Globus pallidus (tissue), 1 donor: ENCODE measurements at regions not wholly inside any gene's neighbourhood (a gene's known extent, or its start where the extent isn't known, plus 50 kb on each side); places are given as distances from the start of the nearest gene placed in this dataset.
A peak's percentile ranks its signal among the peaks of the same experiment; 100 is the strongest.

Source experiments
- DNase-seq: peaks from one replicate; pipeline ENCODE4 v3.0.0-alpha.2; 2015; ENCODE audit warnings: low spot score

DNA sequence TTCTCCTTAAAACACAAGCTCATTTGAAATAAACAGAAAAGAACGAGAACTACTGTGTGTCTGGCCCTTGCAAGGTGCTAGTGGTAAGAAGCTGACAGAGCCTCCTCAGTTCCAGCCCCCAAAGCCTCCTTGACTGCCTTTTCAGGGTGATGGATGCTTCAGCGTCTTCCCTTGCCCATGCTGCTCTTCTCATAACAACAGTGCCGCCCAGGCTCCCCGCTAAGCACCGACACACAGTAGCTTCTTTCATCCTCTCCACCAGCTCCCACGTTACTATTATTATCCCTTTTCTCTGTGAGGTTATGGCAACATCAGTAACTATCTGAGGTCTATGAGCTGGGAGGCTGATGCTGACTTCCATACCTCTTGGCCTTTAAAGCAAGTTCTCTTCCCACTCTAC, 418.6 kb downstream of the TSN start:
- no peak for DNase-seq

GRCh38 chr2:122179492-122180165, 424.2 kb downstream of the TSN start:
- DNase-seq = no peak

DNA sequence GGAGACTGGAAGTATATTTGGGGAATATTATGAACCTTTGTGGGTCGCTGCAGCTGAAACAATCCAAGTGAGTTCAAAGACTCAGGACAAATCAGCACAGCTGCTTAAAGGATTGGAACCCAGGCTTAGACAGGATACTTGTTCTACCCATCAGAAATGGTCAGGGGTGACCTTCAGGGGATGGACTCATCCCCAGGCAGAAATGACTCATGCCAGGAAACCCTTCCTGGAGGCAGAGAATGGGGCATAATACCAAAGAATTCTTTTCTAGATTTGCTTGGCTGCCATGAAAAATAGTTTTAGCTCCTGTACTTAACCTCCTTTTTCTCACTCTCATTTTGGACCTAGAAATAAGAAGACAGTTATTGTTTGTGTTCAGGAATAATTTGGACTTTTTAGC, 425.5 kb downstream of the TSN start:
- DNase-seq = no peak

GRCh38 chr2:122182616-122183355, 427.3 kb downstream of the TSN start:
- no peak for DNase-seq

GRCh38 chr2:122183890-122184289, 428.4 kb downstream of the TSN start:
- DNase-seq = no peak

DNA sequence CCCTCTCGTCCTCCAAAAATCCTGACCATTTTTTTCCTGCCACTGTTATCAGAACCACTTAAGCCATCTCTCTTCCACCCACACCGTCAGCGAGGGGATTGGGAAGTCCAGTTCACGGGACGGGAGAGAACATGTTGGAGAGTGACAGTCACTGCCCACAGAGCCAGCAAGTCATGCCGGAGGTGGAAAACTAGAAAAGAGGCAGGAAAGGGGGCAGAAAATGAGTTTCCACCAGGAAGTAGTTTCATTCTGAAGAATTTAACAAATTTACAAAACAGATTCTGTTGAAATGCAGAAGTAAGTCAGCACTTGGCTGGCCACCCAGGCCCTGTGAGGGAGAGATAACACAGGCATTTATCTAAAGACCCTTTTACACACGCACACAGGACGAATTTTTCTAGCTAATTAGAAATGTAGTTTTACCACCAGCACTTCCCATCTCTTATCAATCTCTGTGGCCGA, 431.3 kb downstream of the TSN start:
- DNase-seq = no peak

- peak; percentile 29 for DNase-seq
Measured at GRCh38 chr2:122191331-122191730, 435.9 kb downstream of the TSN start.

DNA sequence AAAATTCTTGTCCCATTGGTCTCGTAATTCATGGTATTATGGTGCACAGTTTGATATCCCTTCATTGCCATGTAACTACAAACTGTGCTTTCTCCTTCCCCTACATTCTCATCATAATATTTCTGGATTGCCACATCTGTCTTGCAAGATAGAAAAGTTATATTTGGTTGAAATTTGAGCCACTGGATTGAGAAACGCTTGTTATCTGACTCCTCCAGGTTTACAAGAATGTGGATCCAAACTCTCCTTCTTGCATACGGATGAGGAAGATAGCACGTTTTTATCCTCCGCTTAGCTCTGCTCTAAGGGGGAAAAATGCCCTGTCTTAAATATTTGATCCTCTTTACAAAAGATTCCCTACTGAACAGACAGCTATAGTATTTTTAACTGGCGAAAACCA, 438.2 kb downstream of the TSN start:
- DNase-seq = no peak

DNA sequence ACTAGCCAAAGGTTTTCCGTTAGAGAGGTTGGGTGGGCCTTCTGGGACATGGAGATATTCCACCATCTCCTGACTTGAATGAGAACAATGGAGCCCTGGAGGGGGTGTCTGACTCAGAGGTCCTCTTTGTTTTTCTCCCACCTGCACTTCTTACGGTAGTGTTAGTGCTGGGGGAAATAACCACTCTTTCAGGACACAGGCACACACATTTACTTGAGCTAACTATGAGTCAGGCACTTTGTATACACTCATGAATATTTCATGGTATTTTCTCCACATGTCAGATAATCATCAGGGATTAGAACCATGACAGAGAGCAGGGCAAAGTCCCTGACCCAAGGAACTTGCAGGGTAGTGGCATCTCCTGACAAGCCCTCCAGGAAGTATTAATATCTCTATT, 439.1 kb downstream of the TSN start:
- DNase-seq = no peak

GRCh38 chr2:122203523-122203922, 448.1 kb downstream of the TSN start:
- no peak for DNase-seq

DNA sequence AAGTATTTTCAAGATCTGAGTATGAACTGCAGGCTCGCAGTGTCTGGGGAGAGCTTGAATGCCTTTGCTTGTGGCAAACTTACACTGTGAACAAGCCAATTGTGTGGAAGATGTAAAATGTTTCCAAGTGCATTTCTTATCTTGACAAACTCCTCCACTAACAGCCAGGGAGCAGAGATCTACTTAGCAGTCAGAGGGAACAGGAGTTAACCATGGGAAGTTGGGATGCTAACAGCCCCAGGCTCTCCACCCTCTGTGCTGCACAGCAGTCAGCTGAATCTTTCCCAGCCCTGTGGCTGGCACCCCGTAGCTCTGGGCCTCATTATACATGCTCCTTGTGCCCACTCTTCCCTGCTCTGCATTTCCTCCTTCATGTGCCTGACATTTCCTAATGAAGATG, 450.2 kb downstream of the TSN start:
- no peak for DNase-seq

- no peak for DNase-seq
Measured at GRCh38 chr2:122206101-122206500, 450.6 kb downstream of the TSN start.

DNA sequence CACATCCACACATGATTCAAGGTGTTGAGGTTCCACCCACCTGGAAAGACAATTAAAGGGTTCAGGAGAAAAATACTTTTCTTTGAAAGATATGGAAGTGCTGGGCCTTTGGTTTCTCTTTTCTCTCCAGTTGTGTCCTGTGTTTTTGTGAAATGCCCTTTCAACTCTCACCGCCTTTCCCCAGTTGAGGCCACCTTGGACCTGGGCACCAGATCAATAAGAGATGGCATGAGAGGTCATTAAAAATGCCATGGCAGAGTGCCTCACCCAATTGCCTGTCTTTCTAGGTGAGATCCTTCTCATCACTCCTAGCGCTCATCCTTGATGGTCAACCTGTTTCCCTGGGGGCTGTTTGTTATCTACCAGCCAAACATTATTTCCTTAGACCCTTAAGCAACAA, 453.9 kb downstream of the TSN start:
- no peak for DNase-seq

- no peak for DNase-seq
Measured at GRCh38 chr2:122210065-122210464, 454.6 kb downstream of the TSN start.

DNA sequence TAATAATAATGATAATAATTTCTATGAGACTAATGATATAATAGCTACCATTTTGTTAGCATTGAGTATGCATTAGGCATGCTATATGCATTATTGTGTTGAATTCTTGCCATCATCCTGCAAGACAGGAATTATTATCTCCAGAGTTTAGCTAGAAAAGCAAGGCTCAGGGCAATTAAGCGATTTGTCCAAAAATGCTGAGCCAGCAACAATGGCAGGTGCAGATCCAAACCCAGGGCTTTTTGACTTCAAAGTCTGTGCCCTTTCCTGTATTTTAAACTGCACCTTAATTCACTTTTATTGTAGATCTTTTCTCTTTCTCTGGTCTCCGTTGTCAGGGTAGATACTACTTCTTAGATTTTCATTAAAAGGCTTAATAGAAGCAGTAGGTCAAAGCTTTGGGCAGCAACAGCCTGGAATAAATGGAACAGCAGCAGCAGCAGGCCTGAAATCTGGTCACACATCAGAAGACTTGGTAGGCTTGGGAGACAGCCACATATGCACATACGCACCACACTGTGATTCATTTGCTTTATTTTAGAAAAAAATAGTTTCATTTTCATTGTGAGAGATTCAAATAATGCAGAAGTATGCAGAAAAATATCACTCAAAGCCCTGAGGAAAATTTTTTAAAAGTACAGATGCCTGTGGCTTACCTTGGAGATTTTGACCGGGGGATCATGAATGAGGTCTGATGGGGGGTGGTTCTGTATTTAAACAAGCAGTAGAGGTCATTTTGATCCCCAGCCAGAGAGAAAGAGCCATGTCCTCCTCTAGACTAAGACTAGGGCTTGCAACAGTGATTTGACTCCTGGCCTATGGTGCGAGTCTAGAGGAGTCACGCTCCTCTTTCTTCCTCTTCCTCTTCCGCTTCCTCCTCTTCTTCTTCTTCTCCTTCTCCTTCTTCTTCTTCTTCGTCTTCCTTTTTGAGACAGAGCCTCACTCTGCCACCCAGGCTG, 455.7 kb downstream of the TSN start:
- no peak for DNase-seq

DNA sequence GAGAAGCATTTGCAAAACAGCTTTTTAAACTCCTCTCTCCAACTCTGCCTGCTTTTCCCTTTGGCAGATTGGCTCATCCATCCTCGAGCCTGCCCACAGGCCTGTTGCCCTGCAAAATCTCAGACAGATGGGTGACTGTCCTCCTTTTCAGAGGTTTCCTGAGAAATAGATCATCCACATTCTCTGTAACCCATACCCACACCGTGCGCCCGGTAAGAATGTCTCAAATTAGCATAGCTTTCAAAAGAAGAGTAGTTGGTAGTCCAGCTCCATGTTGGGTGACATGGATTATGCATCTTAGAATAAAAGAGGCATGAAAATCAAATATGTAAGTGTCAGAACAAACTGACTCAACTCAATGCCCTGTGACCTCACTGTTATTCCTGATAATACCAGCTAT, 457.9 kb downstream of the TSN start:
- DNase-seq = no peak

- no peak for DNase-seq
Measured at GRCh38 chr2:122216071-122216470, 460.6 kb downstream of the TSN start.

- DNase-seq = no peak
Measured at GRCh38 chr2:122216901-122217300, 461.4 kb downstream of the TSN start.

DNA sequence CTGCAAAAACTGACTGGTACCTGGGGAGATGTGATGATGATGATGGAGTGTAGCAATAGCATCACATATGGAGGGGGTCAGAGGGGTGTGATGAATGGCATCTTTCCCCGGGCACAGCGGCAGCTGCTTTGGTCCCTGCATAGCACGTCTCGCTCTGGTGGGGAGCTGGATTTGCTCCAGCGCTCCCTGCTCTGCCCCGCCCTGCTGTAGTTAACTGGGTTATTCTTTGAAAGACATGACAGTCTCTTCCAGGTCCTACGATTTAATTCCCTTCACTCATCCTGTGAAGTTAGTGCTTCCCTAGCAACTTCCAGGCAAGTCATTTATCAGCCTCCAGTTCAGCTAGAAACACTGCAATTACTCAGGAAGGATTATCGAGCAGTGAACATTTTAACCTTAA, 463.1 kb downstream of the TSN start:
- DNase-seq = no peak

- DNase-seq = no peak
Measured at GRCh38 chr2:122219504-122219903, 464.1 kb downstream of the TSN start.

DNA sequence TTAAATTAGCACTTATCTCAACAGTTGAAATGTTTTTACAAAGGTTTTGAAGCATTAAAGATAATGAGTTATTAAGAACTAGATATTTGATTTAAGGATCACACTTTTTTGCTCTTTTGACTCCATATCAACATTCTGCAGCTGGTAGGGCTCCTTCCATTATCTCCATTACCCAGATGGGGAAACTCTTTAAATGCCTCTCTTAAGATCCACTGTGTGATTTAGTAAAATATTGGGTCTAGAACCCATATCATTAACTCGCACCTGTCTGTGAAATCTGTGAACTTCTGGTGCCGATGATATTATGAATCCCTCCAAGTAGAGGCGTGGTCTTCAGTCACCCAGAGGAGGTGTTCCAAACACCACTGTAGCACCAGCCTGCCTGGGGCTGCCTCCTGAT, 466.2 kb downstream of the TSN start:
- DNase-seq = no peak

DNA sequence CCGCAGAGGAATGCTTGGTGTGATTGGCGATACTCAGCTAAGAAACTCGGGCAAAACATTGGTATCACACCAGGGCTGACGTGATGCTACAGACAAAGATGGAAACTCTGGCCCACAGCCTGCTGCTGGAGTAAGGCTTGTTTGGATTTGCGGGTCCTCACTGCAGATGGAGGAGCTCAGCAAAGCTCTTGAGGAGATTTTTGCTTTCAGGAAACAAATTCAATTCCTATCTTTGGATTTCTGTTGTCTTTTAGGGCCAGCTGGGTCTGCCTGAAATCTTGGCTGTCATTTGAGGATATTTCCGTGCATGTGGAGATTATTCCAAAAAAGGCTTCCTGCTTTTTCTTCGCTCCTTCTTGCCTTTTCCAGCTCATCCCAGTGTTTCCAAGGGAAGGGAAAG, 475.8 kb downstream of the TSN start:
- no peak for DNase-seq

GRCh38 chr2:122233372-122233771, 477.9 kb downstream of the TSN start:
- DNase-seq = no peak
